GM13976 (cell line): ENCODE measurements at regions not wholly inside any gene's neighbourhood (a gene's known extent, or its start where the extent isn't known, plus 50 kb on each side); places are given as distances from the start of the nearest gene placed in this dataset.

Experiments
- DNase-seq: peaks from one replicate; pipeline ENCODE4 v3.0.0; 2012; ENCODE audit warnings: low spot score
- in situ Hi-C: fragments of 300-500 bp; cut with MboI; formaldehyde crosslinking; loops from one replicate; pipeline ENCODE4 v1.12.0; 2022; ENCODE audit warnings: low sequenced_read_pairs, mixed read lengths, inconsistent platforms; ENCODE audit not compliant: unreplicated experiment
- TF ChIP-seq, protein P1 (sequence below): IDR thresholded peaks from 2 replicates; pipeline ENCODE4 v1.5.1; 2012; ENCODE audit warnings: borderline replicate concordance, mild to moderate bottlenecking; ENCODE audit not compliant: insufficient read depth; ENCODE audit errors: extremely low read depth, missing control alignments, control extremely low read depth

DNA sequence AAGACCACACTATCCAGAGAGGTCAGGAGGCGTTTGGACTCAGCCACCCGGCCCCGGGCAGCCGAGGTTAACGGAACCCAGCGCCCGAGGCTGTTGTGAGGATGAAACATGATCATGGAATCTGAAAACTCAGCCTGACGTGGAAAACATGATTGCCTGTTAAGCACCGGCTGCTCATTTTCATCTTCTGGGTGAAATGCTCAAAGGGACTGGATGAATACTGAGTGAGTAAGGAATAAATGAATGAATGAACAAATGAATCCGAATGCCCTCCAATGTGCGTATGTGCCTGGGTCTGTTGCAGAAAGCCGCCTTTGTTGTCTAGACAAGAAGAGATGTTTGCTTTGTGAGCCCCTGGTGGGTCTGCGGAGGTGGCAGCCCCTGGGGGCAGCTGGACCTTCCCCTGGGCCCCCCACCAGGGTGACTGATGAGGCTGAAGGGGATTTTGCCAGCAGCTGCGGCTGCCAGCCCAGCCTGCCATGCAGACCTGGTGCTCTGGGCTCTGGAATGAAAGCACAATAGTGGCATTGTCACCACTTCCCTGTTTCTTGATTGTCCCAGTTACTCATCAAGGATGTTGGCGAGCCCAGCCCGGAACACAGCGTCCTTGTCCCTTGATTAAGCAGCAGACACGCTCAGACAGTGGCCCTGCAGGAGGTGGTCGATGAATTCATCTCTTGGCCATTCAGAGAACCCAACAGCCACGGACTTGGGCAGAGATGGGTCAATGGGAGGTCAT is 211.1 kb downstream of the ANKRD60 start:
- TF ChIP-seq, protein P1, sequence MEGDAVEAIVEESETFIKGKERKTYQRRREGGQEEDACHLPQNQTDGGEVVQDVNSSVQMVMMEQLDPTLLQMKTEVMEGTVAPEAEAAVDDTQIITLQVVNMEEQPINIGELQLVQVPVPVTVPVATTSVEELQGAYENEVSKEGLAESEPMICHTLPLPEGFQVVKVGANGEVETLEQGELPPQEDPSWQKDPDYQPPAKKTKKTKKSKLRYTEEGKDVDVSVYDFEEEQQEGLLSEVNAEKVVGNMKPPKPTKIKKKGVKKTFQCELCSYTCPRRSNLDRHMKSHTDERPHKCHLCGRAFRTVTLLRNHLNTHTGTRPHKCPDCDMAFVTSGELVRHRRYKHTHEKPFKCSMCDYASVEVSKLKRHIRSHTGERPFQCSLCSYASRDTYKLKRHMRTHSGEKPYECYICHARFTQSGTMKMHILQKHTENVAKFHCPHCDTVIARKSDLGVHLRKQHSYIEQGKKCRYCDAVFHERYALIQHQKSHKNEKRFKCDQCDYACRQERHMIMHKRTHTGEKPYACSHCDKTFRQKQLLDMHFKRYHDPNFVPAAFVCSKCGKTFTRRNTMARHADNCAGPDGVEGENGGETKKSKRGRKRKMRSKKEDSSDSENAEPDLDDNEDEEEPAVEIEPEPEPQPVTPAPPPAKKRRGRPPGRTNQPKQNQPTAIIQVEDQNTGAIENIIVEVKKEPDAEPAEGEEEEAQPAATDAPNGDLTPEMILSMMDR: no peak
- in situ Hi-C loops: no loop called here
- DNase-seq: no peak

DNA sequence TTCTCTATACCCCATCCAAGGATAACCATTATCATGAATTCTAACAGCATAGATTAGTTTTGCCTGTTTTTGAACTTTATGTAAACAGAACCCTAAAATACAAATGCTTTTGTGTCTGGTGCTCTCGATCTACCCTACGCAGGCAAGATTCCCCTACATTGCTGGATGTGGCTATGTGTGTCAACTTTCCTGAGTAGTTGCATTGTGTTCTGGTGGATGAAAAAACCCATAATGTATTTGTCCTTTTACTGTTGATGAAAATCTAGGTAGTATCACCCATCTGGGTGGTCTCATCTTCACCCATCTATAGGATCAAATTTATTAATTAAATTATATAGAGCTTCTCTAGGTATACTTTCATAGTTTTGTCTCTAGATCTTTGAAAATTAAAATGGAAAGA is 211.7 kb downstream of the ANKRD60 start:
- TF ChIP-seq, protein P1: no peak
- DNase-seq: no peak
- in situ Hi-C loops: no loop called here

DNA sequence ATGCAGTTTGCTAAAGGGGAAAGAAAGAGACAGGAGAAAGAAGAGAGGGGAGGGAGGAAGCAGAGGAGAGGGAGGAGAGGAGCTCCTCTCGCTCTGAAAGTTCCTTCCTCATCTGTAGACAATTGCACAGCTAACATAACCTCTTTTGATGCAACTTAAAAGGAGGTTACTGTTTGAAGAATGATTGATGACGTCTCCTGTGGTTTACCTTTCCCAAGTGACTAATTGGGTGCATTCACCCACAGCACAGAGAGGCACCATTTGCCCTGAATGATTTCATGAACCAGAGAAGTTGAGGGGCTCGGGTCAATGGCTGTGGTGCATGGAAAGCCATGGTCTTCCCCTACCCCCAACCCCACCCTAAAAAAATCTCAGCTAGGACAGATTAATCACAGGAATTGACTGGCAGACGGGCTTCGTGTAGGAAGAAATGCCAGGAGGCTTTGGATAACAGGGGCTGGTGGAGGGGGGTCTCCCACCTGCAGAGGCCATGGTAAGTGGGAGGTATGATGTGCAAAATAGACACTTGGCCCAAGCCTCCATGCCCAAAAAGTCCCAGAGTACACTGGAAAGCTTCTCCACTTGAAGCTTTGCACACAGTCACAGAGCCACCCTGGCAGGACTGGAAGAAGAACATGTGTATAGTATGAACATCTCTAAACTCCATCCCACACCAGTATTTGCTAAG is 213.7 kb downstream of the ANKRD60 start:
- TF ChIP-seq, protein P1: no peak
- in situ Hi-C loops: no loop called here
- DNase-seq: no peak

DNA sequence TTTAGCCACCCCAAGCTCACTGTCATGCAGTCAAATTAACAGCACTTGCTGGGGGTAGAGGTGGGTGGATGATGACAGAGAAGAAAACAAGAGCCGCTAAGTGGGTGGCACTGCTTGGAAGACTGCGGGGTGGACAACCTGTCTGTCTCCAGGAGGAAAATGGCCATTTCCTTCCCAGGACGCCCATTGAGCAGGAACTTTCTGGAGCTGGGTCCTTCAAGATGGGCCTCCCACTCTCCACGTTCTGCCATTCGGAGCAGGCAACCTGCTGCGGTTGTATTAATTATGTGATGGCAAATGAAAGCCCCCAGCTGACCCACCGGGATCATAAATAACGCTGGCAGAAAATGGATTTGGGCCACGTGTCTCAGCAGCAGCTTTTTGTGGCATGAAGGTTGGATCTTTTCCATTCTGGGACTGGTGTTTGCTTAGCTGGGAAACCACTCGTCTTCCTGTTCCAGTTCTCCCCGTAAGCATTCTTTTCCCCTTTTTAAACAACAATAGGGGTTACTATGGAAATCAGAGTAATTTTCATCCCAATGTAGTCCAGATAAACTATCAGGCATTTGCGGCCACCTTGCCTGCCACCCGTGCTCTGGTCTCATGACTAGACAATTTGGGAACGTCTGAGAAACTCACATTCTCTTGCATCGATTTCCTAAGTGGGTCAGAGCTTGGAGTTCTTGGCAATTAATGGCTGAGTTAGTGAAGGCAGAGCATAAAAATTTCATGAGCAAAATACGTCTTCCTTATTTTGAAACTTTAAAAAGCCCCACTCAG is 215.5 kb downstream of the ANKRD60 start:
- in situ Hi-C loops: no loop called here
- DNase-seq: no peak
- TF ChIP-seq, protein P1: no peak

DNA sequence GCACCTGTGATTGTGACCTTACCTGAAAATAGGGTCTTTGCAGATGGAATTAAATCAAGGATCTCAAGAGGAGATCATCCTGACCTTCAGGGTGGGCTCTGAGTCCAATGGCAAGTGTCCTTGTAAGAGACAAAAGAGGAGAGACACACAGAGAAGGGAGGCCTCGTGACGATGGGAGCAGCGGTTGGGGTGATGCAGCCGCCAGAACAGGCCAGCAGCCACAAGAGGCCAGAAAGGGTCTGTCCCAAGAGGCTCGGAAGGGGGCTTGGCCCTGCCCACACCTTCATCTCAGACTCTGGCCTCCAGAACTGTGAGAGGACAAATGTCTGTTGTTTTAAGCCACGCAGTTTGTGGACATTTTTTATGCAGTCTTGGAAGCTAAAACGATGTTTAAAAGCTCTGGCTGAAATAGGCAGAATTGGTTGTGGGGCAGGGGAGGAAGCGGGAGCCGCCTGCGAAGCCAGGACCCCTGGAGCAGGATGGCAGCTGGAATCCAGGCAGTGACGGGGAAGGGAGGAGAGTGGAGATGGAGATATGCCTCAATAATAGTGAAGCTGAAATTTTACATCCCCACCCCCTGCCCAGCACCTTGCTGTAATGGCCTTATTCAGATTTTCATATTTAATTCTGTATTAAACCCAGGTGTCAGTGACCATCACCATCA is 216.4 kb downstream of the ANKRD60 start:
- in situ Hi-C loops: no loop called here
- no peak for DNase-seq
- TF ChIP-seq, protein P1: no peak
